Fibroblast of mammary gland (primary cell): ENCODE measurements at regions not wholly inside any gene's neighbourhood (a gene's known extent, or its start where the extent isn't known, plus 50 kb on each side); places are given as distances from the start of the nearest gene placed in this dataset.

Experiments
- DNase-seq: peaks from one replicate; pipeline ENCODE4 v3.0.0-alpha.2; 2010; ENCODE audit warnings: low read depth
- H3K4me3 ChIP-seq: 2 replicates; pipeline ENCODE4 v1.5.1; 2011; ENCODE audit warnings: low read depth, mild to moderate bottlenecking, low read length, moderate library complexity; ENCODE audit not compliant: control insufficient read depth
- TF ChIP-seq, protein P1 (sequence below): conservative IDR thresholded peaks from 2 replicates; pipeline ENCODE4 v1.5.1; 2011; ENCODE audit warnings: low read depth, low read length, inconsistent platforms; ENCODE audit not compliant: control insufficient read depth, insufficient read depth

DNA sequence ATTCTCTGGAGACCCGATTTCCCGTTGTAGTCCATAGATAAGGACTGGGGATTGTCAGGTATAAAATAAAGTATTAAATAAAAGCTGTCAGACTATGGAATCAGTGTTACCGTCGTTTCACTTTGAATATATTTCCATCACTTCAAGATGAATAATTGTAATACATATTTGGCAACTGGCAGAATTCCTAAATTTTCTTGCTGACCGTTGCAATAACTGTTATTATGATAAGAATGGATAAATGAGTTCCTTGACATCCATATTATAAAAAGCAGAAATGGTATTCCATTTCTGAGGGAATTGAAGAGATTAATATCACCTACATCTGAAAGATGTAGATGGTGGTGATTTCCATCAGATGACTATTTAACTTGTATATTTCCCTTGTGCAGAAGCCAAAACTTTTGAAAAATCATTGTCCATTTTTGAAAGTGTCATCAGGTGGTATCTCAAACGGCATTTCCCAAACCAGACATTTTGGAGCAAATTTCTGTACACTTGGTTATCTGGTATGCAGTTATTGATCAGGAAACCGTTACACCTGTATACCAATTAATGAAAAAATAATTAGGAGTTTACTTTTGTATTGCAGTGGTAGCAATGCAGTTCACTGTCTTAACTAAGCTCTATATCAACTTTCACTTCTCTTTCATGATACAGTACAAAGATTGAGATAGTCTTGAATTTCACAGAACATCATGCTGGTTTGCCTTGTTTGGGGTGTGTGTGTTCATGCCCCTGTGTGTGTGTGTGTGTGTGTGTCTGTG, 878.5 kb downstream of the PCDH18 start:
- H3K4me3 ChIP-seq = no peak overlapping the region
- TF ChIP-seq, protein P1, sequence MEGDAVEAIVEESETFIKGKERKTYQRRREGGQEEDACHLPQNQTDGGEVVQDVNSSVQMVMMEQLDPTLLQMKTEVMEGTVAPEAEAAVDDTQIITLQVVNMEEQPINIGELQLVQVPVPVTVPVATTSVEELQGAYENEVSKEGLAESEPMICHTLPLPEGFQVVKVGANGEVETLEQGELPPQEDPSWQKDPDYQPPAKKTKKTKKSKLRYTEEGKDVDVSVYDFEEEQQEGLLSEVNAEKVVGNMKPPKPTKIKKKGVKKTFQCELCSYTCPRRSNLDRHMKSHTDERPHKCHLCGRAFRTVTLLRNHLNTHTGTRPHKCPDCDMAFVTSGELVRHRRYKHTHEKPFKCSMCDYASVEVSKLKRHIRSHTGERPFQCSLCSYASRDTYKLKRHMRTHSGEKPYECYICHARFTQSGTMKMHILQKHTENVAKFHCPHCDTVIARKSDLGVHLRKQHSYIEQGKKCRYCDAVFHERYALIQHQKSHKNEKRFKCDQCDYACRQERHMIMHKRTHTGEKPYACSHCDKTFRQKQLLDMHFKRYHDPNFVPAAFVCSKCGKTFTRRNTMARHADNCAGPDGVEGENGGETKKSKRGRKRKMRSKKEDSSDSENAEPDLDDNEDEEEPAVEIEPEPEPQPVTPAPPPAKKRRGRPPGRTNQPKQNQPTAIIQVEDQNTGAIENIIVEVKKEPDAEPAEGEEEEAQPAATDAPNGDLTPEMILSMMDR = no peak
- no peak for DNase-seq

DNA sequence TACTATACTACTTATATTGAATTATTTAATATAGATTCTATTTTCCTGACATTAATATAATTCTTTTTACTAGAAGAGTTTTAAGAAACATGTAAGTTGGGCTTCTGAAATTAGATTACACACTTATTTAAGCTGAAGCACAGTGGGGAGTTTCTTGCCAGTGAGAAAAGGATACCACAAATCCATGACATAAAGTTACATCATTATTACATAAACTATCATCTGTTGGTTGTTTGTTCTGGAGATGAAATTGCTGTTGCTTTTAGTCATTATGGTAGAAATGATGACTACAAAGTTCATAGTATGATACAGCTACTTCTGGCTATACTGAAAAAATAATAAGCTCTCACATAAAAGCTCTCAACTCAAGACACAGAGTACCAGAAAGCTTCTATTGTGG, 880.4 kb downstream of the PCDH18 start:
- H3K4me3 ChIP-seq = no peak overlapping the region
- DNase-seq = no peak
- TF ChIP-seq, protein P1 = no peak

DNA sequence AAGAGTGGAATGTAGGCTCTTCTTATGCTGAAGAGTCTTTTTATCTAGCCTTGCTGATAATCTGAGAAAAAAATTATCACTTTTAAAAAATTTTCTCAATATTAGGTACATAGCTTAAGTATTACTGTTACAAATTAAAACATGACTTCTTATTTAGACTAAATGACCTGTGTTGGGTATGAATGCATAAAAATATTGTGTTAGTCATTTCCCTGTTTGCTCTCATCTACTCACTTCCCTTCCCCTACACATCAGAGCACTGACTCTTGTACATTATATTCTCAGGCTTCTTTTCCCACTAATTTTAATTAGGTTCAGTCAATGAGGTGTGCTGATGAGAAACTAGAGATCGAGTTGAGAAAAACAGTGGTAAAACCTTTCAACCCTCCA, 881.0 kb downstream of the PCDH18 start:
- no peak overlapping the region for H3K4me3 ChIP-seq
- TF ChIP-seq, protein P1 = no peak
- DNase-seq = no peak

DNA sequence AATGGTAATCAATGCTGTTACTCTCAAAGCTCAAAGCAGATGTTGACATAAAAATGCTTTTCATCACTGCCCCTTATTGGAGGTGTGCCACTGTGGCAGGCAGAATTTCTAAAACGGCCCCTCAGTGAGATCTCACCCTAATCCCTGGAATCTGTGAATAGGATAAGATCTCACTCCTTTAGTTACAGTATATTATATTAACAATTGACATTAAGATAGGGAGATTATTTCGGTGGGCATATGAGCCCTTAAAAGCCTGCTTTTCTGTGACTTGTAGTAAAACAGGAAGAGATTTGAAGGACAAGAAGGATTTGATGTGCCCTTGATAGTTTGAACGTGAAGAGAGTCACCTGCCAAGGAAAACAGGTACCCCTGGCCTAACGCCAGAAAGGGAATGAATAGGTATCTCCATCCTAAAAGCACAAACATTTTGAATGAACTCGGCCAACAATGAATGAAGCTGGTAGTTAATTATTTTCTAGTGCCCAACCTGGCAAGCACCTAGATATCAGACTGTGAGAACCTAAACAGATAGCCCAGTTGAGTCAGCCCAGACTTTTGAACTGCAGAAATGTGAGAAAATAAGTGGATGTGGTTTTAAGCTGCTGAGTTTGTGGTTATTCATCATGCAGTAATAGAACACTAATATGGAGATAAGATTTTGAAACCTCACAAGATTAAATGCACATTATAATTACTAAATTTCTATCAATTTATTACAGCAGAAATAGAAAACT, 881.6 kb downstream of the PCDH18 start:
- peak; percentile 7 for DNase-seq
- no peak overlapping the region for H3K4me3 ChIP-seq
- TF ChIP-seq, protein P1 = no peak

DNA sequence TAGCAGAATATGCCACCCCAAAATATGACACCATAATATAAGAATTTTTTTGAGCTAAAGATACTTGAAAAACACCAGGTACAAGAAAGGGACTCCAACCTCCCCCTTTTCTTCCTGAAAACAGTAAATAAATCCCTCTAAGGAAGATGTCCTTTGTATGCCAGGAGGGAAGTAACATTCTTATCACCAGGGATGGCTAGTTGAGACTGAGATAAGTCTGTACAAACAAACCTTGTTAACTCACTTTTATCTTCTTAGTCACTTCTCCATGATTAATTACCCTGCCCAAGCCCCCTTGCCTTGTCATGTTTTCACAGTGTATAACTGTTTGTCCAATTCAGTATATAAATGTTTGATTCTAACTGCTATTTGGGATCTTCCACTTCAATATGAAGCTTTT, 888.0 kb downstream of the PCDH18 start:
- H3K4me3 ChIP-seq = no peak overlapping the region
- TF ChIP-seq, protein P1 = no peak
- no peak for DNase-seq

DNA sequence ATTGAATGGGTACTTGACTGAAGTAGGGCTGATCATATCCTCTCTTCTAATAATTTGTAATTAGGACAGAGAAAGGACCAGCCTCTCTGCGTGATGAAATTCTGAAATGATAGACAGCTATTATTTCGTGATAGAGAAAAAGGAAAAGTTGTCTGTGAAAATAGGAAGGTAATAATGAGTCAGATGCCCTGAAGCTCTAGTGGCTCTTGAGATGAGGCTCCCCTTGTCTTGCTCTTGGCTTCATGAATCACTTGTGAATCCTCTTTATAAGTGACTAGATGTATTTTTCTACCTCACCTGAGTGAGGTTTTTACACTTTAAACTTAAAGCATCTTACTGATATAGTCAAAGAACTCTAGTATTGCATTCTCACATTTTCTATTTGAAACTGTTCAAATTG, 888.9 kb downstream of the PCDH18 start:
- no peak for DNase-seq
- TF ChIP-seq, protein P1 = no peak
- no peak overlapping the region for H3K4me3 ChIP-seq
